ENCODE measurements at regions not wholly inside any gene's neighbourhood (a gene's known extent, or its start where the extent isn't known, plus 50 kb on each side); places are given as distances from the start of the nearest gene placed in this dataset.

- TF ChIP-seq POLR2A (IDR thresholded peaks at IDR 0.05): no peak
- TF ChIP-seq CTCF (IDR thresholded peaks at IDR 0.05): no peak
Measured at GRCh38 chr9:103371152-103371551, 376.0 kb downstream of the CYLC2 start.

All from adrenal gland (tissue), 5 donors.